Forelimb muscle (tissue), 1 donor: ENCODE measurements at regions not wholly inside any gene's neighbourhood (a gene's known extent, or its start where the extent isn't known, plus 50 kb on each side); places are given as distances from the start of the nearest gene placed in this dataset.
A peak's percentile ranks its signal among the peaks of the same experiment; 100 is the strongest.

Experiments
- DNase-seq: peaks from one replicate; pipeline ENCODE4 v3.0.0-alpha.2; 2013; ENCODE audit warnings: low read depth

DNA sequence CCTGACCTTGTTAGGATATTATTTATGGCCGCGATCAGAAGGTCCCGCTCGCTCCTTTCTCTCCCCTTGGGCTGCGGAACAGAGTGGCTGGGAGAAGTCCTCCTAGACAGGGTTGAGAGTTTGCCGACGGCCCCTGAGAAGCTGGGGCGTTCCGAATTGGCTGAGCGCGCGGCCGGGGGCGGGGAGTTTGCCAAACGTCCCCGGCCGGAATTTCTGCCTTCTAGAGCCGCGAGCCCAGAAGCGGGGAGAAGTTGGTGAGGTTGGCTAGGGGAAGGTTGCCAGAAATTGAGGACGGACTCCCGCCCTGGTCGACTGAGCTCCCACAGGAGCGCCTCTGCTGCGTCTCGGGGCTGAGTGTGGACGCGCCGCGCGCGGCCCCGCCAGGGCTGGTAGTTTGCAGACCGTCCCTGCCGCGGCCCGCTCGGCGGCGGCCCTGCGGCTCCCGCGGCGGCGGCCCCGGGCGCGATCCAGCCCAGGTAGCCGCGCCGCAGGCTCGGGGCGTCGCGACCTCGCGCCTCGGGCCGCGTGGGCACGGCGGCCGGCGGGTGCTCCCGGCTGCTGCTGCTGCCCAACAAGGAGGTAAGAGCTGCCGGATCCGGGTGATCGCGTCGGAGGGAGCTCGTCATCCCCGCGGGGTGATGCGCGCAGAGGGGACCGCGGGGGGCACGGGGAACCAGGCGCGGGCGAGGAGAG, 134.0 kb upstream of the MGAT5 start:
- DNase-seq, result peak; percentile 63

DNA sequence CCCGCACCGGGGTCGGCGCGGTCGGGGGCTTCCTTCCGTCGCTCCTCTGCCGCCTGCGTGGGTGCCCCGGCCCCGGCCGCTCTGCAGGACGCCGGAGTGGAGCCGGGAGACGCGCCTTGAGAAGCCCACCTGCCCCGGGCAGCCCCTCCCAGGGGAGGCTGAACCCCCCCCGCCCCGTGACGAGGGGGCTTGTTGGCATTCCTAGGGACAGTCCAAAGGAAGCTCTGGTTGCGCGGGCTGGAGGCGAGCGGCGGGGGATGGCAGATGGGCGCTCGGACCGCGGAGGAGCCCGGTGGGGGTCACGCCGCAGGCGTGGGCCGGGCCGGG, 133.5 kb upstream of the MGAT5 start:
- no peak for DNase-seq

DNA sequence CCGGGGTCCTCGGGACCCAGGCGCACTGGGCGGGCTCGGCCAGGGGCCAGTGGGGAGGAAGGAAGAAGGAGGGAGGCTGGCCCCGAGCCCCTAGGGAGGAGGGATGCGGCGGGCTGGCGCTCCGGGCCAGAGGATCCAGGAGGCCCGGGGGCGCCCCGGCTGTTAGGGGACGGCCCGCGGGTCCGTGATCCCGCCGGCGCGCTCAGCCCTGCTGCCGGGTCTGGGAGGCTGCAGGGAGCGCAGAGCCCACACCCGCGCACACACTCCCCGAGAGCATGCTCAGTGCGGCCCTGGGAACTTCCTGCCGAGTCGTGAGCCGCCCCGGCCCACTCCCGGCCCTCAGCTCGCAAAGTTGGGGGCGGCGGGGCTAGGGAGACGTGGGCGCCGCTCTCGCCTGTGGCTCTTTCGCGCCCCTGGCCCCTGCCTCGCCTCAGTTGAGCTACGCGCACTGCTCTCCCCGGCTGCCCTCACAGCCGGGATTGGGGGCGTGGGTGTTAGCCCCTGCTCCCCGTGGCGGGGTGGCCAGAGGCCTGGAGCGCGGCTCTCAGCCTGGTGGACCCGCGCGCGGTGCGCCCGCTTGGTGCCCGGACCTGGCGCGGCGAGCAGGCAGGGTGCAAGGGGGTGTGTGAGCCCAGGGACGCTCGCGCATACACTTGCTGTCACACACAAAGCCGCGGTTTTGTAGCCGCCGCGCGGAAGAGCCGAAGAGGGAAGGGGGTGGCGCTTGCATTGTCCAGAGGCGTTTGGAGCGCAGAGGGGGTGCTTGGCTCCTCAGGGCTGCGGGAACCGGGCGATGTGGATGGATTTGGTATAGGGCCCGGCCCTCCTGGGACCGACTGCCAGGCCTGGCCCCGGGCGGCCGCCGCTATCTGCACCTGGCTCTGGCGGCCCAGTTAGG, 132.9 kb upstream of the MGAT5 start:
- DNase-seq, result no peak

- no peak for DNase-seq
Observed at GRCh38 chr2:134122610-134123009, 131.3 kb upstream of the MGAT5 start.

GRCh38 chr2:134123332-134123731, 130.5 kb upstream of the MGAT5 start:
- DNase-seq, result no peak

DNA sequence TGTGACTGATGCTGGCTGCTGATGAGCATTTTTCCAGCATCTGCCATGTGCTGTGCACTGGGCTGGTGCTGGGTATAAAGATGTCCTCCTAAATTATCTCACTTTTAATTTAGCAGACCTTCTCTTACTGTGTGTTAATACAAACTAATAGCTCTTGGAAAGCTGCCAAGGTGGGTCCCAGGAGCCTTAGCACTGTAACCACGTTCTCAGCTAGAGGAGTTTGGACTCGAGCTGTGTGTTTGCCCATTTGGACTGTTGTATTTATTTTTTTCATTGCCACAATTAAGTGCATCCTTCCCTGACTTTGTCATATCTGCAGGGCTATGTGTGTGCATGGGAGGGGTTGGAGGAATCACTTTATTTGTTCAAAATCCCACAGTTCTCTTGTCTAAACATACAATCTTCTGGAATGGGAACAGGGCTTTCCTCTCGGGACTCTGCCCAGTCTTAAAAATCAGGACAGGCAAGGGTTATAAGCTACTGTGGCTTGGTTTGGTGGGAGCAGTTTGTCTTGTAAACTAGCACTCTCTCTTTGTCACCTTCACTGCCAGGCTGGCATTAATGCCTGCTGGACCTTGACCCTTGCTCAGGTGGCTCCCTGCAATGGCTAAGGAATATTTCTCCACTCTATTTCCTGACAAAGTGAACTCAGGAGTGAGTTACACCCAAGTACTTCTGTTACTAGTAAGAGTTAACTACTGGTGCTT, 129.7 kb upstream of the MGAT5 start:
- no peak for DNase-seq

GRCh38 chr2:134127496-134127895, 126.4 kb upstream of the MGAT5 start:
- DNase-seq, result no peak

GRCh38 chr2:134128746-134129145, 125.1 kb upstream of the MGAT5 start:
- no peak for DNase-seq

GRCh38 chr2:134129900-134130537, 123.9 kb upstream of the MGAT5 start:
- DNase-seq, result no peak

DNA sequence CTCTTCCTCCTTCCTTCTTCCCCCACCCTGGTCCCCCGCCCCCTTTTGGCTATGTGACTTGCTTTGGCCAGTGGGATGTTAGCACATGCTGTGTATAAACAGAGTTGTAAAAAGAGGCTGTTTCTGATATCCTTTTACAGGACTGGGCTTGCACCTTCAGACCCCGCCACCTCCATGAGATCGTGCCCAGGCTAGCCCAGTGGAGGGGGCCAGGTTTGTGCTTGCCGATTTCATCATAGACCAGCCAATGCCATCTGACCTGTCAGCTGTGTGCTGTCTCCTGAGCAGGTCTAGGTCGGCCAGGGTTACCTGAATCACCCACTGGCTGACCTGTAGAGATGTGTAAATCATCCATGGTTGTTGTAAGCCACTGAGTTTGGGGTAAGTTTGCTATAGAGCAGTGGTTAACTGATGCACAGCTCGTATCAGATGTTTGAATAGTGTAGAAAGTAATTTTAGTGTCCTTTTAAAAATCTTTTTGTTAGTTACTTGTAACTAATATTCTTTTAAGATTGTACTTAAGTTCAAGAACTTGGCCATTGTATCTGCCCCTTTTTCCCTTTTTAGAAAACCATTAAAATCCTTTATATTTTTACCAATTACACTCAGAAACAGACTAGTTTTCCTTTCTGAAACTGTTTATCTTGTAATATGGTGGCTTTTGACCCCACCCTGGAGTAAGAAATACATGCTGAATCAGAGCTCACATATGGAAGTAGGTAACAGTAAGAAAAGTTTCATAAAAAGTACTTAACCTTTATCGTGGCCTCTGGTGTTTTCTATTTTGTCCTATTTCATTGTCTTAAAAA, 122.0 kb upstream of the MGAT5 start:
- no peak for DNase-seq

- DNase-seq, result no peak
Observed at GRCh38 chr2:134132490-134132857, 121.4 kb upstream of the MGAT5 start.

GRCh38 chr2:134133622-134134312, 120.1 kb upstream of the MGAT5 start:
- no peak for DNase-seq

DNA sequence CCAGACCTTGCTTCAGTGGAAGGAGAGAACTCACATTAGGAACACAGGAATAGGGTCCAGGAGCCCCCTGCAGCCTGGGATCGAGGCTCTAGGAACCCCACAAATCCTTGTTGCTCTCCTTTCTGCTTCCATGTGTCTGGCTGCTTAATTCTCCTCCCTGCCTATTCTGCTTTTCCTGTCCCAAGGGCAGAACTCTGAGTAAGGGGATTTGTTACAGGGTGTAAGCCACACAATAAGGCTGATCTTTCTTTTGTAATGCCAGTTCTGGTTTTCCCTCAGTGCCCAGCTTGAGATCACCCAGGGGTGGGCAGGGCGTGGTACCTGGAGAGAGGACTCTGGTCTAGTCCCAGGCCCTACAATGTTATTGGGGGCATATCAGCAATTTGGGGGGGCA, 119.6 kb upstream of the MGAT5 start:
- DNase-seq, result no peak

DNA sequence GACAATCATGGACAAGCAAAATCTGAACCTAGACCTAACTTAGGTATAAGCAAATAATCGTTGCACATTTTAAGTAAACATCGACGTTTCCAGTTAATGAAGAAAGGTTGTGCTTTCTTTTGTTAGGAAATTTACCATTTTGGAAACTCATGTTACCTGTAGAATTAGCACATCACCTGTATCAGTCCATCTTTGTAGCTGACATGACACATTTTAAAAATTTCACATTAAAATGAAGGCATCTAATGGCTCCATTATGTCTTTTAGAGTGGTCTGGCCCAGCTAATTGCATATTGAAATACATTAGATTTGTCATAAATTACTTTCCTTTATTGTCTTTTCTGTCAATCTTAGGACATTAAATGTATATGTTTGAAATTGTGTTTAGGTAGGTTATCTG, 119.0 kb upstream of the MGAT5 start:
- DNase-seq, result no peak

DNA sequence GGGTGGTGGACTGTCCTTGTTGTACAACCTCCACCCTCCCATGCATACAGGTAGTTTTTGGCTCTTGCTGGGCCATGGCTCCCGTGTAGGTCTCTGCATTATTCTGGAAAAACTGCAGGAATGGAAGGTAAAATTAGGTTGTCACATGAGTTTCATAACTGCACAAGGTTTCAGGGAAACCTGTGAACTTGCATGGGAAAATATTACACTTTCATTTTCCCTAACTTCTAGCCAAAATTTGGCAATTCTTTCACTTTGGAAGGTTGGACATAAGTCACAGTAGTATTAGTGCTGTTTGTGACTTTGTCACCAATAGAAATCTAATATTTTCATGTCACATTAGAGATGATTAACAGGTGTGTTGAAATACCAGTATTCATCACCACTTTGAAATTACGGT, 118.1 kb upstream of the MGAT5 start:
- DNase-seq, result no peak

DNA sequence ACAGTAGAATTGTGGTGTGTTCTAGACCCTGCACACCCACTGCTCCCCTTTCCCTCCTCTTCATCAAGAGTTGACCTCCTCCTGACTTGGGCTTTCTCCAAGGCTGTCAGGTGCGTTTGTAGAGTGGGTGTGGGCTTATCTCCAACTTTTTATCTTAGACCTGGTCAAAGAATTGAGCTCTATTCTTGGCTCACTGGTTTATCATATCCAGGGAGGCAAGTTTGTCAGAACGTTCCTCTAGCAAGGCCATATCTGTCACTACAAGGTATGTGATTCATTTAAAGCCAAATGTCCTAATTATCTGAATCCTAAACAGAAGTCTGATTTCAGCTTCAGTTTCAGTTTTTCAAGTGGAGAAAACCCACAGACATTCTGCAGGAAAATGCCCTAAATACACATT, 117.1 kb upstream of the MGAT5 start:
- no peak for DNase-seq

DNA sequence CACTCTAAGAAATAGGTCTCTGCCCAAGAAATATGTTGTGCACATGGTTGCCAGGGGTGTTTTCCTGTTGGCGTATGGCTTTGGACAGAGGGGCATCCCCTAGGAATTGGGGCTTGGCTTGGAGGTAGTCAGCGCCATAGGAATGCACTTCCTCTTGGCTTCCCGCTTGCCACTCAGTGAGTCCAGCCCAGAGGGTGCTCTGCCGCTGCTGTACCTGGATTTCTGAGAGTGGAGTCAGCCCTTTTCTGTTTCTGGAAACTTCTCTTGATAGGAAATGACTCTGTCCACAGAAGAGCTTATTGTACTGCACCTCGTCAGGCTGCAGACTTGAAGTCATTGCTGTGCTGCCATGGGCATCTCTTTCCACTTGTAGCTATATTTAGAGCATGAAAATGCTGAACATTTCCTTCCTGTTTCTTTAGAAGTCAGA, 116.7 kb upstream of the MGAT5 start:
- DNase-seq, result no peak

- no peak for DNase-seq
Observed at GRCh38 chr2:134138115-134138514, 115.8 kb upstream of the MGAT5 start.

DNA sequence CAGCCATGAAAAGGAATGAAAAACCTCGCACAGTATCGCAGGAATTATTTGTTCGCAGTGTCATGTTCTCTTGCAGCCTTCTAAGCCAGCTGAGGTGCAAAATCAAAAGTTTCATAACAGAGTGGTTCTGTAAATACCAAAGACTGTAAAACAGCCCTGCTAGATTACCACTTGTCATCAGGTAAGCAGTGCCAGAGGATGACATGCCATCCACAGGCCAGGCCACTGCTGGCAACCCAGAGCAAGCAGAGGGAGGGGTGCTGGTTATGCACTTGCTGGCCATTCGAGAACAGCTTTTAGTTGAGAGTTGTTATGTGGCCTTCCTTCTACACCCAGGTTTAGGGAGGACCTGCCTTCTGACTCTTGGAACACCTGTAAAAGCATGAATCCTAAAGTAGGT, 114.3 kb upstream of the MGAT5 start:
- DNase-seq, result no peak

- DNase-seq, result no peak
Observed at GRCh38 chr2:134140251-134140661, 113.6 kb upstream of the MGAT5 start.
